ENCODE measurements at regions not wholly inside any gene's neighbourhood (a gene's known extent, or its start where the extent isn't known, plus 50 kb on each side); places are given as distances from the start of the nearest gene placed in this dataset.
"Not testable (repeated sequence)": the region's sequence is repeated elsewhere in the genome, so short reads cannot be mapped to it uniquely, and the experiment has no call there.

- FAIRE-seq: no peak
Measured at GRCh38 chr5:176743868-176744583, 66.3 kb upstream of the UNC5A start.

DNA sequence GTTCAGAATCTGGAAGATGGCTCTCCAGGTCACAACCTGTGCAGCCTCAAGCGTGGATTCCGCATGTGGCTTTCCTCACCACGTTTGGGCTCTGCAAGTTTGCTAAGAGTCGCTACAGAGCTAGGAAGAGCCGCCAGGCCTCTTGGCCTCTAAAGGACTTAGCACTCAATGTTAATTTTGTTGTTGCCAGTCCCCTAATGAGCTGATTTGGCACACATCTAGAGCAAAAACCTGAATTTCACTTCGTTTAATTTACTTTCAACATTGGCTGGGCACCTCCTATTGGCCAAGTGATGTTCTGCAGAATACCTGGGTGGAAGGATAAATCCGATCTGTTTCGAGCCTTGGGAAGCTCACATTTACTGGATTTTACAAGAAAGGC is 65.8 kb upstream of the UNC5A start:
- DNase-seq (ENCODE audit: extremely low spot score, insufficient read length, low read depth) (no peak), FAIRE-seq (no peak)

More at GRCh38 chr5:176743868-176744583, 66.3 kb upstream of the UNC5A start:
- DNase-seq (ENCODE audit: extremely low spot score, insufficient read length, low read depth): no peak

- DNase-seq (ENCODE audit: extremely low spot score, insufficient read length, low read depth) (no peak), FAIRE-seq (no peak)
Measured at GRCh38 chr5:176747670-176748072, 62.7 kb upstream of the UNC5A start.

DNA sequence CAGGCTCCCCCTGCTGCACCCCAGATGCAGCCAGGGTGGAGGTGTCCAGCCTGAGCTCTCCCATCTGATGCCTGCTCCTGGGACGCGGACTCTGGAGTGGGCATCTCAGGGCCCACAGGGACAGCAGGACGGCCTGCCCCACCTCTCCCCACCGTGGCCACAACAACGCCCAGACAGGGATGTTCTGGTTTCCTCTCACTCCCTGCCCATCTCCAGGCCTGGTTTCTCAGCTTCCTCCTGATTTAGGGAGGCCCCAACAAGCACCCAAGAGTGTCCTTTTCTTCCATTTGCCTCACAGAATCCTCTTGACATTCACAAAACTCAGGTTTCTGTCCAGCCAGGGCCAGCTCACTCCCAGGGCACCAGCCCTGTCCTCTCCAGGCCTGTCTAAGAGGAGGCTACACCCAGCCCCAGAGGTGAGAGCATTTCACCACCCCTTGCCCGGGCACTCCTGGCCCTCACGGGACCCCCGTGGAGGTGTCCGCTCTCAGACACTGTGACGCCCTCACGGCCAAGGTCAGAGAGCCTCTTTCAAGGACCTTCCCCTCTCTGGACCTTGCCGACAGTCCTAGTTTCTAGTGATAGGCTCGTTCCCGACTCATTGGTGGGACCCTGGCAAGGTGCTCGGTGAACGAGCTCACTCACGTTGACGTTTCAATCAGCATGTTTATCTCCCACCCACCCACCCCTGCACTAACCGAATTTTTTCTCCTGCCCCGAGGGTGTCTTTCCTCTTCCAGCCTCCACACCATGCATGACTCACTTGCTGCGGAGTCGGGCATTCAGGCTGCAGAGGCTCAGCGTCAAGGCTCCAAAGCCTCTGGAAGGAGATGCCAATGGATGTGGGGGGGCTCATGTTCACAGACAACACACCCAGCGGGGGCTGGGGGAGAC is 62.0 kb upstream of the UNC5A start:
- FAIRE-seq: no peak
- no peak for DNase-seq (ENCODE audit: extremely low spot score, insufficient read length, low read depth)

DNA sequence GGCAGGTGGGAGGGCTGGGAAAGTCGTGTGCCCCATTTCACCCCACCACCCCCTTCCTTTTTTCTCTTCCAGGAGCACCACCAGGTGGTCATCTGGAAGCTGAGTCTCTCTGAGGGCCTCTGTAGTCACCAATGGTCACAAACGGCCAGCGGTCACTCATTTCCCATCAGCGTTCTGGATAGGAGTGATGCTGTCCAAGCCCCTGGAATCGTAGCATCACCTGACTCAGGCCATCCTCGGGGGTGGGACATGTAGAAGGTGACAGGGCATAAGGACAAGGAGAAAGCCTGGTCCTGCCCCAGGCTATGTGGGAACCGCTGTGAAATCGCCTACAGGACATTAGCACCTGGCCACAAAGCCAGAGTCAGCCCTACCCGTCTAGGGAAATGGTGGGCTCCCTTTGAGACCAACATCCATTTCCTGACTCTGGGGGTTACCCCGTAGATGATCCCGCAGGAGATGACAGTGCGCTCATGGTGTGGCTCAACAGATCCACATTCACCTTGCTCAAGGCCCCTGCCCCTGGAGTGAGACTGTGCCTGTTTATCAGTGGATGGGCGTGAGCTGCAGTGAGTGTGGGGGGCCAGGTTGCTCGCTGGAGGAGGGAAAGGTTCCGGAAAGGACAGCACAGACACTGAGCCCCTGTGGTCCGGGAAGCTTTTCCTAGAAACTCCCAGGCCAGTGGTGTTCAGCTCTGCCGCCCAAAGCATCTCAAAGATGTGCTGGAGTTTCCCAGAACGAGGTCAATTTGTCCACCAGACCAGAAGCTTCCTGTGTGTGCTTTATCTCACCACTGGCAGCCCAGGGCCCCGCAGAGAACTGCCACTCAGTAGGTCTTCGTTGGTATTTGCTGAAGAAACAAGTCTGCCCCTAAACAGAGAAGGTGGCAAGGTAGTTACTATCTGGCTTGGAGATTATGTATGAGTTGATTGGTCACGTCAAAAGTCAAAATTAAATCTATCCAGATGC is 61.1 kb upstream of the UNC5A start:
- DNase-seq (ENCODE audit: extremely low spot score, insufficient read length, low read depth) (no peak), FAIRE-seq (no peak)

DNA sequence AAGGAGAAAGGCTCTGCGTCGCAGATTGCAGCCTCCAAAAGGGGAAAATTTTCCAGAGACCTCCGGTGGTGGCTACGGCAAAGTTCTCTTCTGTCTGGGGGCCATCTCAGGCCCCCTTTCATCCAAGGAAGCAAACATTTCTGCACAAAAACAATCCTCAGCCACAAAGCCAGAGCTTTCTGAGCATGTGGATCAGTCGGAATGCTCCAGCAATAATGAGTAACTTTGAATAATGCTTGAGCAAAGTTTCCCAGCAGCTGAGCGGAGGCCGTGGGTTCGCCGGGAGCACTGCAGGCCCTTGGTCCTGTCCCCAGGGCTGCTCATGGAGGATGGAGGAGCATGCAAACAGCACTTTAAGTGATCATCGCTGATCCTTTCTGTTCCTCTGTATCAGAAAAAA is 60.2 kb upstream of the UNC5A start:
- no peak for FAIRE-seq
- DNase-seq (ENCODE audit: extremely low spot score, insufficient read length, low read depth): no peak

DNA sequence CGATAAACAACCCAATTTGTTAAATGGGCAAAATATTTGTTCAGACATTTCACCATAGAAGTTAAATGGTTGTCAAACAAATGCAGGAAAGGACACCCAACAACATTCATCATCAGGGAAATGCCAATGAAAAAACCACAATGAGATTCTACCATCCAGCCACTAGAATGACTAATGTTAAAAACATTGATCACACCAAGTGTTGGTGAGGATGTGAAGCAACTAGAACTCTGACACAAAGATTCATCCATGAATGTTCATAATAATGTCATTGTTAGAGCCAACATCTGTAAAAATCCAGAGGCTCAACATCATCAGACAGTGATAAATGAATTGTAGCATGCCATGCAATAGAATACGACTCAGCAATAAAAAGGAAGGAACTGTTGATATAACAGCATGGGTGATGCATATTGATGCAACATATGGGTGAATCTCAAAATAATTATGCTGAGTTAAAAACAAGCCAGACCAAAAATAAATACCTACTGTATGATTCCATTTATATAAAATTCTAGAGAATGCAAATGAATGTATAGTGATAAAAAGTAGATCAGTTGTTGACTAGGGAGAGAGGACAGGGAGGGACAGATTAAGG is 55.9 kb upstream of the UNC5A start:
- DNase-seq (ENCODE audit: extremely low spot score, insufficient read length, low read depth) (no peak), FAIRE-seq (no peak)

GRCh38 chr5:176755593-176755992 is 54.8 kb upstream of the UNC5A start:
- DNase-seq (ENCODE audit: extremely low spot score, insufficient read length, low read depth); FAIRE-seq: not testable (repeated sequence)

GRCh38 chr5:176757569-176757968 is 52.8 kb upstream of the UNC5A start:
- DNase-seq (ENCODE audit: extremely low spot score, insufficient read length, low read depth); FAIRE-seq: not testable (repeated sequence)

Data from GM18507 (cell line).